ENCODE measurements at regions not wholly inside any gene's neighbourhood (a gene's known extent, or its start where the extent isn't known, plus 50 kb on each side); places are given as distances from the start of the nearest gene placed in this dataset.

GRCh38 chr18:42578792-42579191, 536.7 kb downstream of the RIT2 start:
- DNase-seq (ENCODE audit: low spot score) (no peak), ATAC-seq (ENCODE audit: low FRiP score) (peak; percentile 90)
- TF ChIP-seq CTCF (IDR thresholded peaks at IDR 0.05): no peak

- ATAC-seq (ENCODE audit: low FRiP score): no peak
- DNase-seq (ENCODE audit: low spot score): no peak
These were observed 533.2 kb downstream of the RIT2 start for GRCh38 chr18:42582266-42582665.

GRCh38 chr18:42583283-42583731, 532.2 kb downstream of the RIT2 start:
- no peak for DNase-seq (ENCODE audit: low spot score)
- peak; percentile 49 for ATAC-seq (ENCODE audit: low FRiP score)
- TF ChIP-seq CTCF (IDR thresholded peaks at IDR 0.05): no peak

More at GRCh38 chr18:42582266-42582665, 533.2 kb downstream of the RIT2 start:
- no peak for TF ChIP-seq CTCF (IDR thresholded peaks at IDR 0.05)

GRCh38 chr18:42586601-42587000, 528.9 kb downstream of the RIT2 start:
- DNase-seq (ENCODE audit: low spot score): no peak
- no peak for ATAC-seq (ENCODE audit: low FRiP score)
- no peak for TF ChIP-seq CTCF (IDR thresholded peaks at IDR 0.05)

- ATAC-seq (ENCODE audit: low FRiP score) (no peak), DNase-seq (ENCODE audit: low spot score) (no peak)
- TF ChIP-seq CTCF (IDR thresholded peaks at IDR 0.05): no peak
These were observed 526.7 kb downstream of the RIT2 start for GRCh38 chr18:42588786-42589185.

GRCh38 chr18:42604820-42605219, 510.7 kb downstream of the RIT2 start:
- ATAC-seq (ENCODE audit: low FRiP score) (no peak), DNase-seq (ENCODE audit: low spot score) (no peak)
- TF ChIP-seq CTCF (IDR thresholded peaks at IDR 0.05): no peak

GRCh38 chr18:42606886-42607495, 508.5 kb downstream of the RIT2 start:
- TF ChIP-seq CTCF (IDR thresholded peaks at IDR 0.05): no peak
- DNase-seq (ENCODE audit: low spot score): no peak
- ATAC-seq (ENCODE audit: low FRiP score): no peak

All from omental fat pad (tissue), 3 donors.